HG02623 (cell line): ENCODE measurements at regions not wholly inside any gene's neighbourhood (a gene's known extent, or its start where the extent isn't known, plus 50 kb on each side); places are given as distances from the start of the nearest gene placed in this dataset.
"Not testable (repeated sequence)": the region's sequence is repeated elsewhere in the genome, so short reads cannot be mapped to it uniquely, and the experiment has no call there.

ENCODE experiments used
- ATAC-seq: cut with Tn5 transposase; IDR thresholded peaks from one replicate; pipeline ENCODE4 v1.9.1; 2021; ENCODE audit warnings: moderate library complexity; ENCODE audit not compliant: unreplicated experiment

- no peak for ATAC-seq
These were observed 53.0 kb downstream of the ACTBL2 start for GRCh38 chr5:57429513-57430120.

GRCh38 chr5:57429021-57429420 is 53.6 kb downstream of the ACTBL2 start:
- not testable (repeated sequence) for ATAC-seq

DNA sequence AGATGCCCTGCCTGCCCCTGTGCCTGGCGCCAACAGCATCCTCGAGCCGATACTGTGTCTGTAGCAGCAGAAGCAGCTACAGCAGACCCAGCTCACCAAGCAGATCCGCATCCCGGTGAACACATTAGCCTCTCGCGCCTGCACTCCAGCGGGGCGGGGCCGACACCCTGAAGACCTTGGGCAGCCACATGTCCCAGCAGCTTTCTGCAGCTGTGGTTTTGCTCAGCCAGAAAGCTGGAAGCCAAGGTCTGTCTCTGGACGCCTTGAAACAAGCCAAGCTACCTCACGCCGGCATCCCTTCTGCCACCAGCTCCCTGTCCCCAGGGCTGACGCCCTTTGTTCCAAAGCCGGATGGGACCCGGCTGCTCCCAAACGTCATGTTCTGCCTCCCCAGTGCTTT is 59.6 kb downstream of the ACTBL2 start:
- no peak for ATAC-seq

DNA sequence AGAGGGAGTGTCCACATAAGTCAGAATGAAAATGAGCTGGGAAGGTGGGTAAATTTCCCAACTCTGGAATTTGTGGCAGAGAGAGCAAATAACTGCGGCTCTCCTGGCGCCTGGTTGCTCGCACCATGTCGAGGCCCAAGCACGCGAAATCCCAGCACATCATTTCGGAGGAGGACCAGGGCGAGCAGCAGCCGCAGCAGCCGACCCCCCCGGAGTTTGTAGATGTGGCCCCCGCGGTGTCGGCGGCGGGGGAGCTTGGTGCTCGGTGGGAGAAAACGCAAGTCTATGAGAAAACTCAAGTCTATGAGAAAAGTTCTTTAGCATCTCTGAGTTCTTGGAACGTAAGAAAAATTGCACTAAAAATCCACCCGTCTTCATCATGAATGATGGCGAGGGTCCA is 60.3 kb downstream of the ACTBL2 start:
- no peak for ATAC-seq

DNA sequence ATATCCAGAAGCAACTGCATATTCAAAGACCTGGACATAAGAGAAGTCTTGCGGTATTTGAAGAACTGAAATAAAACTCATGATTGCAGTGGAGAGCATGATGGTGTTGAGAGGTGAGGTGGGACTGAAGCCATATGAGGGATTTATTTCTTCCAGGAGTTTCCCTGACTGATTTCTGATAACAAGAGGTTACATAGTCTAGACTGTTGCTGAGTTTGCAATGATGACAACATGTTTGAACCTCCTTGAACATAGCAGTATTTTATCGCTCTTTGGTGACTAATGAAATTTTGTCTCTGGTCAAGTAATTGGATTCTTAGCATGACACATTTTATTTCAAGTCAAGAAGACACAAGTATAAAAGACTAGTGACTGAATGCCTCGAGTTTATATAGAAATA is 61.8 kb downstream of the ACTBL2 start:
- ATAC-seq: no peak

- no peak for ATAC-seq
These were observed 64.6 kb downstream of the ACTBL2 start for GRCh38 chr5:57417971-57418370.

DNA sequence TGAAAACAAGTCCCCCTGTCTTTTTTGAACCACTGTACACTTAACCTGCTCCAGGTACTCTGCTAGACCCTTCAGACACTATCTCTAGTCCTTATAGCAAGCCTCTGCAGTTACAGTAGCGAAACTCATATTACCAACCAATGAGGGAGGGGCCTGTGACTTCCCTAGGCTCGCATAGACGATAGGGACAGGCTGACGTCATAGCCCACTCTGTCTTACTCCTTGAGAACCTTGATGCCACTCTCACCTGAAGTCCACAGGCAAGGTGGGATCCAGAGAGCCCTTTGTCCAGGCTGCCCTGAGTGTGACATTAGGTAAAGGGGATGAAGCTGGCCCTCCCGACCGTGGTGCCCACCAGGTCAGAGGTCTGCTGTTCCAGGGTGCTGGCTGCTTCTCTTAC is 65.3 kb downstream of the ACTBL2 start:
- no peak for ATAC-seq

DNA sequence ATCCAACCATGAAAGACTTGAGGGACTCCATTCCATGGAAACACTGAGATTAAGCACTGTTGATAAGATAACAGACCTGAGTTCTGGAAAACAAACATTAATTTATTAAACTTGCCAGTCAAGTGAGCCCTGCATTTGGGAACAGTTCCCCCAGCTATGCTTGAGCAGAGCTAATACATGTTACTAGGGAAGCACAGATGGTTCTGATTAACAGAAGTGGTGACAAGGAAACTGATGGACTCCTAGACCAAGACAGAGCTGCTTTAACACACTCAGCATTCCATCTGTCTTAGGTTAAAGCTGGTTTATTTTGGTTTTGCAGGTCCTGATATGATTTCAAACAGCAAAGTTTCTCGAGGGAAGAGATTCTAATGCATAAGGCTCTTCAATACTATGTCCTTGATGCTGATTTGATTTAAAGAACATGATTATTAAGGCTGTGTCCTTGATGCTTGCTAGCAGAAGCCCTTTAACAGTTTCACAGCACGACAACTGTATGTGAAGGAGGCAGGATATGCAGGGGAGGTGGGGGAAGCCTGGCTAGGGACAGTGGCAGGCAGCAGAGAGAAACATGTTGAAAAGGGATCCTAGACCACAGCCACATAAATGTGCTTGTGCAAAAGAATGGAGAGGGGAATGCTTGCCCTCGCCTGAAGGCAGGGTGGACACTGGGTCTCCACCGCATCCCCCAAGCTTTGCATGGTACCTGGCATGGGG is 66.2 kb downstream of the ACTBL2 start:
- ATAC-seq: no peak

DNA sequence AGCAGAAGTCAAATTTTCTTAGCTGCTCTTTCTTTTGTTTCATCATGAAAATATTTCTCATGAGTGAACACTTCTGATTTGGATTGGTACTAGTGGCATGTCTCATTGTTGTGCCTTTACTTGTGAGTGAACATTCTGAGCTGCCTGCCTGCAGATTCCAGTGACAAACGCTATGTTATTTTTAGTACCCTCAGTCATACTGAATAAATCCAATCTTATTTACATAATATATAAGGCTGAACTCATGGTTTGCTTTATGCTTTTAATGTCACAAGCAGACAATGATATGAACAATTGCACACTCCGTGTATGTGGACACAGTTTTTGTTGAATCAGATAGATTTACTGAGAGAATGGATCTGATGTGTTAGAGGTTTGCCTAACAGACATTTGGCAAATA is 67.8 kb downstream of the ACTBL2 start:
- ATAC-seq: no peak

DNA sequence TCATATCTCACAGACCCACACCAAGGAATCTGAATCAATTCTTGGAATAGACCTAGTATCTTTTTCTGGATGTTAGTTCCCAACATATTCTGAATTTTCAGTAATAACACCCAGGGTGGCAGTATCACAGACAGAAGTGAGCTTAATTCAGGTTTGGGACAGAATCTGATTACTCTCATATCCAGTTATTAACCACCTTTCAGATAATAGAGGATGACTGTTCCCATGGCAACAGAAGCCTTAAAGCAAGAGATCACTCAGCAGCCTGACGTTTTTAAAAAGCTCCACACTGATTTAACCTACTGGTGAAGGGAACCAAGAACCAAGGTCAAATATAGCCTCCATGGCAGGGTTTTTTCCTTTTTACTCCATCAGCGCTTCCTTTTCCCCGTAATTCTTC is 68.4 kb downstream of the ACTBL2 start:
- ATAC-seq: no peak

- ATAC-seq: no peak
These were observed 69.5 kb downstream of the ACTBL2 start for GRCh38 chr5:57413145-57413544.

DNA sequence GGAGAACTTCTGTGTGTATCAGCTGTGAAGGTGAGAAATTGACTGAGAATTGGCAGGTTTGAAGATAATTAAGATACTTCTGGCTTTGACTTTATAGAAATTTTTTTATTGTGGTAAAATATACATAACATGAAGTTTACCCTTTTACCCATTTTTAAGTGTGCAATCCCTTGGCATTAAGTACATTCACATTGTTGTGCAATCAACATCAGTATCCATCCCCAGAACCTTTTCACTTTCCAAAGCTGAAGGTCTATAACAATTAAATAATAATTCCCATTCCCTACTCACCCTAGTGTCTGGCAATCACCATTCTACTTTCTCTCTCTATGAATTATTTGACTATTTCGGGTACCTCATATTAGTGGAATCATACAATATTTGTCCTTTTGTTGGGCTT is 69.9 kb downstream of the ACTBL2 start:
- no peak for ATAC-seq

DNA sequence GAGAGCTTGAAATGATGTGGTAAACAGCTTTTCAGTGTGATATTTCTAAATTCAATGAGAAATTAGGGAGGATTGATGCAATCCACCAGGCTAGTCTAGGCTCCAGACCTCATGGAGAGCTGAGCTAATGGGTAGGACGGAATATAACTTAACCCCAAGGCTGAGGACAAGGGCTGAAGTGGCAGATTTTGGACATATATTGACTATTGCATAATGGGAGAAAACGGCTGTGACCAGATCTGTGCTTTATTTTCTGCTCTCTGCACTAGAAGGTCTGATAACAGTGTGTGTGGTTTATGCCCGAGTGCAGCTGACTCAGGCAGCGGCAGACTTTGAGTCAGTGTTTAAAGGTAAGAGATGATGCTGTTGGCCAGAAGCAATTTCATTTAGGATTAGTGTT is 70.6 kb downstream of the ACTBL2 start:
- ATAC-seq: no peak

DNA sequence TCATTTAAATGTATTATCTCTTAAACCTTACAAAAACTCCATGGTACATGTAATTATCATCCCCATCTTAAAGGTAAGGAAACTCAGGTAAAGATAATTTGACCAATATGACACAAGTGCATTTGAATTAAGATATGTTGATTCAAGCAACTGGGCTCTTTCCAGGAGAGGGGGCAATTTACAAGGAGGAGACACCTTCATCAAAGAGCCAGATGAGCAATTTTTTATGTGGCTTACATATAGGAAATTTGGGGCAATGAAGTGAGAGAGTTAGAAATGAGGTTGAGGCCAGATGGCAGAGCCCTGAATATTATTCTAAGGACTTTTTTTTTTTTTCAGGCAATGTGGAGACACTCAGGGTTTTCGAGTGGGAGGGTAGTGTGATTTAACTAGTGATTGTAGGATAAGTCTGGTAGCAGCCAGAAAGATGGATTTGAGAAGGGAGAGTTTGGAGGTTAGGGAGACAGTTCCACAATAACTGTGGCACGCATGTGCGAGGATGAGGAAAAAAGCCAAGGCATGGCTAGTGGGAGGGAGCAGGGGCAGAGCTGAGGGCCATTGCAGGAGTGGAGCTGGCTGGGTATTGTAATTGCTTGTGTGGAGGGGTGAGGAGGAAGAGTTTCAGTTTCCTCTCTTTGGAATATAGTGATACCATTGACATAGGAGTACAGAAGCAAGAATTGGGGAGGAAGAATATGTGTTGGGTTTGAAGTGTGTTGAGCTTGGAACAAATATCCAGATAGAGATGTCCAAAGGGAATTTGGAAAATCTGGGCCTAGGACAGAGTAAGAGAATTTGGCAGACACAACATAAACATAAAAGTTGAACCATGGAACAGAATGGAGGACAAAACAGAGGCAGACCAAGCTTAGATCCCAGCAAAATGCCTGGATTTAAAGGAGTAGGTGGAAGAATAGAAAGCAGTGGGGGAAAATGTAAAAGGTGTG is 72.0 kb downstream of the ACTBL2 start:
- ATAC-seq: no peak

- no peak for ATAC-seq
These were observed 73.9 kb downstream of the ACTBL2 start for GRCh38 chr5:57408714-57409113.

GRCh38 chr5:57408285-57408684 is 74.3 kb downstream of the ACTBL2 start:
- ATAC-seq: no peak

- no peak for ATAC-seq
These were observed 75.2 kb downstream of the ACTBL2 start for GRCh38 chr5:57407391-57407790.

DNA sequence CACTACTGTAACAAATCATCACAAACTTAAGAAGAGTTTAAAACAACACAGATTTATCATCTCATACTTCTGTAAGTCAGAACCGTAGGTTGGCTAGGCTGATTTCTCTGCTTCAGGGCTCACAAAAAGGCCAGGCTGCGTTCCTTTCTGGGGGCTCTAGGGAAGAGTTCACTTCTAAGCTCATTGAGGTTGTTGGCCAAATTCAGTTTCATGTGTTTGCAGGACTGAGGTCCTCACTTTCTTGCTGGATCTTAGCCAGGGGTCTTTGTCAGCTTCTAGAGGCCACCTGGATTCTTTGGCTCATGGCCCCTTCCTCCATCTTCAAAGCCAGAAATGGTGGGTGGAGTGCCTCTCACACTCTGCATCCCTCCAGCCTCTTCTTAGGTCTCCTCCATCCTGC is 76.0 kb downstream of the ACTBL2 start:
- no peak for ATAC-seq

GRCh38 chr5:57405984-57406383 is 76.6 kb downstream of the ACTBL2 start:
- ATAC-seq: no peak

DNA sequence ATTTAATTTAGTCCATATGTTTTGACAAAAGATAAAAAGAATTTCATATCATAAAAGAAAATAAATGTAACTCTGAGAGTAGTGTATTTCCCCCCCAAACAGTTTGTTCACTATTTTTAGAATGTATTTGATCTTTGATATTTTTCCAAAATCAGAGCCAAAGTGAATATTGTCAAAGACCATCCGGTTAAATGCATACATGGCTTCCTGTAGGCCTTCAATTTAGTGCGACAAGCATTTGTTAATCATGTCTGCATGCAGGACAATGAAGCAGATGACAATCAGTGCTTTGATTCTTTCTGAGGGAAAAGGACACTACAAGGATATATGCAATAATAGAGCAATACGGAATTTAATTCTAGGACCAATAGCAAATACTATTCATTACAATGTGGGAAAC is 79.8 kb downstream of the ACTBL2 start:
- ATAC-seq: no peak

GRCh38 chr5:57402348-57402747 is 80.3 kb downstream of the ACTBL2 start:
- ATAC-seq: no peak
